ENCODE measurements at regions not wholly inside any gene's neighbourhood (a gene's known extent, or its start where the extent isn't known, plus 50 kb on each side); places are given as distances from the start of the nearest gene placed in this dataset.

GRCh38 chr2:120809609-120810440 is 74.2 kb downstream of the GLI2 start:
- DNase-seq: no peak

- DNase-seq: no peak
Measured at GRCh38 chr2:120810639-120811038, 75.0 kb downstream of the GLI2 start.

GRCh38 chr2:120812866-120813265 is 77.2 kb downstream of the GLI2 start:
- DNase-seq: no peak

GRCh38 chr2:120814352-120814751 is 78.7 kb downstream of the GLI2 start:
- DNase-seq: peak; percentile 89

- no peak for DNase-seq
Measured at GRCh38 chr2:120815292-120815691, 79.6 kb downstream of the GLI2 start.

GRCh38 chr2:120817136-120817955 is 81.7 kb downstream of the GLI2 start:
- DNase-seq: no peak

GRCh38 chr2:120817956-120818325 is 82.3 kb downstream of the GLI2 start:
- DNase-seq: no peak

- DNase-seq: no peak
Measured at GRCh38 chr2:120818441-120818920, 82.8 kb downstream of the GLI2 start.

- DNase-seq: no peak
Measured at GRCh38 chr2:120819720-120820210, 84.1 kb downstream of the GLI2 start.

GRCh38 chr2:120820263-120820952 is 84.7 kb downstream of the GLI2 start:
- peak; percentile 88 for DNase-seq

GRCh38 chr2:120820953-120821279 is 85.2 kb downstream of the GLI2 start:
- no peak for DNase-seq

GRCh38 chr2:120821446-120822160 is 85.9 kb downstream of the GLI2 start:
- no peak for DNase-seq

GRCh38 chr2:120822933-120823332 is 87.3 kb downstream of the GLI2 start:
- DNase-seq: no peak

- no peak for DNase-seq
Measured at GRCh38 chr2:120823551-120823950, 87.9 kb downstream of the GLI2 start.

- no peak for DNase-seq
Measured at GRCh38 chr2:120824246-120824645, 88.6 kb downstream of the GLI2 start.

- peak; percentile 61 for DNase-seq
Measured at GRCh38 chr2:120825370-120826259, 89.9 kb downstream of the GLI2 start.

- DNase-seq: no peak
Measured at GRCh38 chr2:120826260-120826648, 90.6 kb downstream of the GLI2 start.

- no peak for DNase-seq
Measured at GRCh38 chr2:120826716-120827410, 91.2 kb downstream of the GLI2 start.

GRCh38 chr2:120828066-120828465 is 92.4 kb downstream of the GLI2 start:
- no peak for DNase-seq

- DNase-seq: peak; percentile 16
Measured at GRCh38 chr2:120828829-120829632, 93.4 kb downstream of the GLI2 start.

Measured in NCI-H2171 treated with DMSO at 0.1 percent for 48 hours (cell line).